Prostate gland (tissue), 2 donors: ENCODE measurements at regions not wholly inside any gene's neighbourhood (a gene's known extent, or its start where the extent isn't known, plus 50 kb on each side); places are given as distances from the start of the nearest gene placed in this dataset.

Experiments
- DNase-seq: peaks from one replicate; pipeline ENCODE4 v3.0.0-alpha.2; 2019; ENCODE audit warnings: low spot score
- H3K27ac ChIP-seq, 2 donors: fragments of 200-600 bp; sonication (generic); 2 replicates each; pipeline ENCODE4 v1.5.1; 2017 to 2019
- H3K27me3 ChIP-seq: fragments of 200-600 bp; sonication (generic); replicated peaks from 2 replicates; pipeline ENCODE4 v1.5.1; 2019; ENCODE audit not compliant: insufficient read depth
- H3K36me3 ChIP-seq, 2 donors: fragments of 200-600 bp; sonication (generic); 1 replicate in 1 of 2; 2 replicates in 1 of 2; pipeline versions ENCODE4 v1.5.1 to v1.8.1; 2017 to 2019
- H3K4me1 ChIP-seq: fragments of 200-600 bp; sonication (generic); replicated peaks from 2 replicates; pipeline ENCODE4 v1.5.1; 2019
- H3K4me3 ChIP-seq, 2 donors: fragments of 200-600 bp; sonication (generic); 2 replicates each; pipeline ENCODE4 v1.5.1; 2017 to 2019
- H3K9me3 ChIP-seq: fragments of 200-600 bp; sonication (generic); 2 replicates; pipeline ENCODE4 v1.5.1; 2017
- POLR2A ChIP-seq: fragments of 450-650 bp; IDR thresholded peaks from one replicate; pipeline ENCODE4 v1.6.1; 2016; ENCODE audit warnings: antibody characterized with exemption, mild to moderate bottlenecking
- POLR2AphosphoS5 ChIP-seq: sonication (generic); formaldehyde crosslinking; IDR thresholded peaks from one replicate; pipeline ENCODE4 v1.6.1; 2017; ENCODE audit warnings: antibody characterized with exemption
- WGBS: methylation state at CpG from one replicate; pipeline ENCODE4 v1.1.5; 2018; 5-methylcytosine and 5-hydroxymethylcytosine counted together
- intact Hi-C: fragments of 100-400 bp; cut with DNase I; formaldehyde crosslinking; loops from one replicate; pipeline ENCODE4 v1.14.2; 2022
- TF ChIP-seq, protein P1 (sequence below), 4 experiments: fragments of 200-600 bp in 2 of 4; fragments of 450-650 bp in 2 of 4; sonication (generic) in 2 of 4; IDR thresholded peaks; 1 replicate in 3 of 4; 2 replicates in 1 of 4; pipeline ENCODE4 v1.5.1; 2016 to 2019; ENCODE audit warnings: antibody characterized with exemption in 4 of 4, mild to moderate bottlenecking in 2 of 4, moderate library complexity in 2 of 4

GRCh38 chr18:76721207-76721996 is 101.0 kb upstream of the ZNF236 start:
- no peak overlapping the region for H3K27ac ChIP-seq
- H3K27me3 ChIP-seq, result no peaks in the 10 kb centered on the region
- no peaks in the 10 kb centered on the region for H3K4me1 ChIP-seq
- no peak for DNase-seq
- no peaks in the 10 kb centered on the region for H3K9me3 ChIP-seq
- WGBS, result 85% methylated on average over 9 of the region's 9 CpGs
- no peak overlapping the region for H3K4me3 ChIP-seq
- intact Hi-C loops, result no loop called here
- H3K36me3 ChIP-seq, result no peaks in the 10 kb centered on the region
- TF ChIP-seq, protein P1, sequence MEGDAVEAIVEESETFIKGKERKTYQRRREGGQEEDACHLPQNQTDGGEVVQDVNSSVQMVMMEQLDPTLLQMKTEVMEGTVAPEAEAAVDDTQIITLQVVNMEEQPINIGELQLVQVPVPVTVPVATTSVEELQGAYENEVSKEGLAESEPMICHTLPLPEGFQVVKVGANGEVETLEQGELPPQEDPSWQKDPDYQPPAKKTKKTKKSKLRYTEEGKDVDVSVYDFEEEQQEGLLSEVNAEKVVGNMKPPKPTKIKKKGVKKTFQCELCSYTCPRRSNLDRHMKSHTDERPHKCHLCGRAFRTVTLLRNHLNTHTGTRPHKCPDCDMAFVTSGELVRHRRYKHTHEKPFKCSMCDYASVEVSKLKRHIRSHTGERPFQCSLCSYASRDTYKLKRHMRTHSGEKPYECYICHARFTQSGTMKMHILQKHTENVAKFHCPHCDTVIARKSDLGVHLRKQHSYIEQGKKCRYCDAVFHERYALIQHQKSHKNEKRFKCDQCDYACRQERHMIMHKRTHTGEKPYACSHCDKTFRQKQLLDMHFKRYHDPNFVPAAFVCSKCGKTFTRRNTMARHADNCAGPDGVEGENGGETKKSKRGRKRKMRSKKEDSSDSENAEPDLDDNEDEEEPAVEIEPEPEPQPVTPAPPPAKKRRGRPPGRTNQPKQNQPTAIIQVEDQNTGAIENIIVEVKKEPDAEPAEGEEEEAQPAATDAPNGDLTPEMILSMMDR (IDR thresholded peaks at IDR 0.05), result no peak
- no peak for TF ChIP-seq POLR2AphosphoS5
- no peak for TF ChIP-seq POLR2A

- 83% methylated on average over 5 of the region's 5 CpGs for WGBS
- Histone ChIP-seq H3K36me3 (no peaks in the 10 kb centered on the region), H3K4me3 (no peak overlapping the region), H3K27me3 (no peaks in the 10 kb centered on the region), H3K9me3 (no peaks in the 10 kb centered on the region), H3K27ac (no peak overlapping the region), H3K4me1 (no peaks in the 10 kb centered on the region)
- no peak for DNase-seq
- intact Hi-C loops, result no loop called here
- no peak for TF ChIP-seq POLR2A
Measured at GRCh38 chr18:76720683-76721082, 101.7 kb upstream of the ZNF236 start.

GRCh38 chr18:76715012-76715610 is 107.2 kb upstream of the ZNF236 start:
- Histone ChIP-seq H3K4me3 (no peak overlapping the region), H3K27me3 (no peaks in the 10 kb centered on the region), H3K4me1 (no peaks in the 10 kb centered on the region), H3K36me3 (no peaks in the 10 kb centered on the region), H3K27ac (no peak overlapping the region), H3K9me3 (no peaks in the 10 kb centered on the region)
- WGBS, result 84% methylated on average over 16 of the region's 16 CpGs
- no peak for DNase-seq
- TF ChIP-seq POLR2AphosphoS5 (no peak), POLR2A (no peak)
- intact Hi-C loops, result no loop called here

DNA sequence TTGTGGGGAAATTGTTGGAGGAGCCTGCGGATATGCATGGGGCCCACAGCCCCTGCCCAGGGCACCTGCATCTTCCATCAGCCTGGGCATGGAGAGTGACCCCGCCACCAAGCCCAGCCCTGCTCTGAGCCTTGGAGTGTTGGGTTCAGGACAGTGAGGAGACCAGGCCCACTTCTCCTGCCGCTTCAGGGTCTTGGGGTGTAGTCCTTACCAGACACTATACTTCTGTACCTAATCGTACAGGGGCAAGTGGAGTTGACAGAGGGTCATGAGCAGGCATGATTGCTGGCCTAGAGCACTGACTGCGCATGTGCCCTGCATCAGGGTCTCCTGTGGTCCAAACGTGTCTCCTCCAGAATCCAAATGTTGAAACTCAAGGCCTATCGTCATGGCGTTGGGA is 108.9 kb upstream of the ZNF236 start:
- TF ChIP-seq POLR2A, result no peak
- TF ChIP-seq POLR2AphosphoS5, result no peak
- TF ChIP-seq, protein P1 (IDR thresholded peaks at IDR 0.05), result no peak
- intact Hi-C loops, result no loop called here
- no peak overlapping the region for H3K27ac ChIP-seq
- no peak for DNase-seq
- H3K9me3 ChIP-seq, result no peaks in the 10 kb centered on the region
- no peaks in the 10 kb centered on the region for H3K4me1 ChIP-seq
- H3K4me3 ChIP-seq, result no peak overlapping the region
- H3K36me3 ChIP-seq, result no peaks in the 10 kb centered on the region
- 97% methylated on average over 8 of the region's 8 CpGs for WGBS
- H3K27me3 ChIP-seq, result no peaks in the 10 kb centered on the region

GRCh38 chr18:76712511-76713140 is 109.7 kb upstream of the ZNF236 start:
- Histone ChIP-seq H3K27me3 (no peaks in the 10 kb centered on the region), H3K4me3 (no peak overlapping the region), H3K9me3 (no peaks in the 10 kb centered on the region), H3K27ac (no peak overlapping the region), H3K4me1 (no peaks in the 10 kb centered on the region), H3K36me3 (no peaks in the 10 kb centered on the region)
- WGBS, result 89% methylated on average over 16 of the region's 16 CpGs
- DNase-seq, result no peak
- intact Hi-C loops, result no loop called here
- TF ChIP-seq POLR2AphosphoS5, result no peak
- TF ChIP-seq, protein P1 (IDR thresholded peaks at IDR 0.05), result no peak
- TF ChIP-seq POLR2A, result no peak
